Fibroblast of lung (primary cell): ENCODE measurements at regions not wholly inside any gene's neighbourhood (a gene's known extent, or its start where the extent isn't known, plus 50 kb on each side); places are given as distances from the start of the nearest gene placed in this dataset.

Experiments used
- DNase-seq, 2 donors: peaks; one replicate each; pipeline versions ENCODE4 v3.0.0 to v3.0.0-alpha.2; 2010; ENCODE audit warnings: low read depth in 2 of 2
- H2AFZ ChIP-seq: 2 replicates; pipeline ENCODE4 v1.5.1; 2012; ENCODE audit warnings: low read length, control low read depth, inconsistent platforms
- H3K27ac ChIP-seq: 2 replicates; pipeline ENCODE4 v1.5.1; 2011; ENCODE audit warnings: low read length, control low read depth; ENCODE audit not compliant: insufficient read depth
- H3K27me3 ChIP-seq: 2 replicates; pipeline ENCODE4 v1.5.1; 2011; ENCODE audit warnings: mild to moderate bottlenecking, low read length; ENCODE audit not compliant: control insufficient read depth, insufficient read depth
- H3K36me3 ChIP-seq: 2 replicates; pipeline ENCODE4 v1.5.1; 2011; ENCODE audit warnings: low read length; ENCODE audit not compliant: control insufficient read depth, insufficient read depth
- H3K4me1 ChIP-seq: 2 replicates; pipeline ENCODE4 v1.5.1; 2011; ENCODE audit warnings: low read length; ENCODE audit not compliant: control insufficient read depth, insufficient read depth; ENCODE audit errors: extremely low read depth
- H3K4me2 ChIP-seq: 2 replicates; pipeline ENCODE4 v1.5.1; 2011; ENCODE audit warnings: low read length, control low read depth; ENCODE audit not compliant: insufficient read depth; ENCODE audit errors: extremely low read depth
- H3K4me3 ChIP-seq, 4 experiments: fragments of 200-600 bp in 1 of 4; sonication (generic) in 1 of 4; replicated peaks in 1 of 4; 2 replicates each; pipeline ENCODE4 v1.5.1; 2011 to 2016; ENCODE audit warnings: low read length in 4 of 4, low read depth in 3 of 4, mild to moderate bottlenecking in 3 of 4, control low read depth in 2 of 4, inconsistent platforms in 1 of 4, mixed read lengths in 1 of 4; ENCODE audit not compliant: insufficient read depth in 1 of 4; ENCODE audit errors: control extremely low read depth in 1 of 4
- H3K79me2 ChIP-seq: 2 replicates; pipeline ENCODE4 v1.5.1; 2012; ENCODE audit warnings: mild to moderate bottlenecking, low read length, inconsistent platforms; ENCODE audit not compliant: control insufficient read depth, insufficient read depth
- H3K9ac ChIP-seq: 2 replicates; pipeline ENCODE4 v1.5.1; 2011; ENCODE audit warnings: mild to moderate bottlenecking, low read length, control low read depth; ENCODE audit not compliant: insufficient read depth
- H3K9me3 ChIP-seq: 2 replicates; pipeline ENCODE4 v1.5.1; 2012; ENCODE audit warnings: low read depth, low read length; ENCODE audit not compliant: control insufficient read depth, insufficient read depth
- H4K20me1 ChIP-seq: 2 replicates; pipeline ENCODE4 v1.5.1; 2011; ENCODE audit warnings: low read length; ENCODE audit not compliant: control insufficient read depth, insufficient read depth; ENCODE audit errors: extremely low read depth
- CTCF ChIP-seq, 2 donors: IDR thresholded peaks in 1 of 2; conservative IDR thresholded peaks in 1 of 2; 1 replicate in 1 of 2; 2 replicates in 1 of 2; pipeline ENCODE4 v1.5.1; 2011 to 2012; ENCODE audit warnings: low read length in 2 of 2, control low read depth in 1 of 2, inconsistent platforms in 1 of 2, low read depth in 1 of 2, mild to moderate bottlenecking in 1 of 2
- EZH2 ChIP-seq: IDR thresholded peaks from 2 replicates; pipeline ENCODE4 v1.5.1; 2012; ENCODE audit warnings: low read length, control low read depth, mild to moderate bottlenecking; ENCODE audit errors: missing control alignments

GRCh38 chr3:31213869-31214486 lies 318.7 kb upstream of the STT3B start:
- Histone ChIP-seq H3K79me2 (no peaks in the 10 kb centered on the region), H3K4me1 (no peaks in the 10 kb centered on the region), H3K27ac (no peak overlapping the region), H3K9ac (no peak overlapping the region), H3K27me3 (no peaks in the 10 kb centered on the region), H3K4me2 (no peak overlapping the region), H3K4me3 (no peak overlapping the region), H2AFZ (no peak overlapping the region), H4K20me1 (no peaks in the 10 kb centered on the region), H3K36me3 (no peaks in the 10 kb centered on the region), H3K9me3 (no peaks in the 10 kb centered on the region)
- TF ChIP-seq CTCF (conservative IDR thresholded peaks at IDR 0.05 in 1 of 2, IDR thresholded peaks at IDR 0.05 in 1 of 2; ENCODE audit: low read depth in 1 of 2, low read length in 2 of 2) (no peak), EZH2 (no peak)
- no peak for DNase-seq

- Histone ChIP-seq H3K79me2 (no peaks in the 10 kb centered on the region), H3K36me3 (no peaks in the 10 kb centered on the region), H3K9ac (no peak overlapping the region), H3K9me3 (no peaks in the 10 kb centered on the region), H3K4me3 (no peak overlapping the region), H3K4me2 (no peak overlapping the region), H4K20me1 (no peaks in the 10 kb centered on the region), H3K27me3 (no peaks in the 10 kb centered on the region), H2AFZ (no peak overlapping the region), H3K27ac (no peak overlapping the region), H3K4me1 (no peaks in the 10 kb centered on the region)
- DNase-seq, result no peak
- no peak for TF ChIP-seq EZH2
Measured at GRCh38 chr3:31218082-31218481, 314.6 kb upstream of the STT3B start.

- DNase-seq, result peak in 1 of 2 donors; percentile 97
- no peak overlapping the region for H3K4me2 ChIP-seq
Measured at GRCh38 chr3:31219131-31219843, 313.4 kb upstream of the STT3B start.

More at GRCh38 chr3:31219131-31219843, 313.4 kb upstream of the STT3B start:
- H3K4me1 ChIP-seq, result no peaks in the 10 kb centered on the region
- no peaks in the 10 kb centered on the region for H4K20me1 ChIP-seq
- H3K79me2 ChIP-seq, result no peaks in the 10 kb centered on the region
- no peak overlapping the region for H2AFZ ChIP-seq
- no peak overlapping the region for H3K9ac ChIP-seq
- TF ChIP-seq EZH2 (no peak), CTCF (conservative IDR thresholded peaks at IDR 0.05 in 1 of 2, IDR thresholded peaks at IDR 0.05 in 1 of 2; ENCODE audit: low read depth in 1 of 2, low read length in 2 of 2) (no peak)
- no peaks in the 10 kb centered on the region for H3K36me3 ChIP-seq
- no peaks in the 10 kb centered on the region for H3K9me3 ChIP-seq
- H3K4me3 ChIP-seq, result no peak overlapping the region
- H3K27ac ChIP-seq, result no peak overlapping the region
- H3K27me3 ChIP-seq, result no peaks in the 10 kb centered on the region
